ACC112 (cell line): ENCODE measurements at regions not wholly inside any gene's neighbourhood (a gene's known extent, or its start where the extent isn't known, plus 50 kb on each side); places are given as distances from the start of the nearest gene placed in this dataset.
"Not testable (repeated sequence)": the region's sequence is repeated elsewhere in the genome, so short reads cannot be mapped to it uniquely, and the experiment has no call there.

Experiments
- H2AFZ ChIP-seq: fragments of 200-600 bp; sonication (generic); one replicate; pipeline ENCODE4 v1.6.0; 2017; ENCODE audit warnings: antibody characterized with exemption, low read length; ENCODE audit not compliant: unreplicated experiment
- H3K27ac ChIP-seq: fragments of 200-600 bp; sonication (generic); 2 replicates; pipeline ENCODE4 v1.5.1; 2014; ENCODE audit warnings: low read depth, mild to moderate bottlenecking, antibody characterized with exemption, low read length, moderate library complexity
- H3K27me3 ChIP-seq: fragments of 200-600 bp; sonication (generic); 2 replicates; pipeline ENCODE4 v1.6.1; 2014; ENCODE audit warnings: mild to moderate bottlenecking, antibody characterized with exemption, low read length, moderate library complexity, mixed read lengths; ENCODE audit not compliant: insufficient read depth
- H3K36me3 ChIP-seq: fragments of 200-600 bp; sonication (generic); 2 replicates; pipeline ENCODE4 v1.6.1; 2016; ENCODE audit warnings: mild to moderate bottlenecking, antibody characterized with exemption, low read length, moderate library complexity, mixed read lengths; ENCODE audit not compliant: insufficient read depth
- H3K4me1 ChIP-seq: fragments of 200-600 bp; sonication (generic); one replicate; pipeline ENCODE4 v1.6.1; 2016; ENCODE audit warnings: low read length, mixed read lengths; ENCODE audit not compliant: insufficient read depth, unreplicated experiment, control insufficient read depth
- H3K4me3 ChIP-seq: fragments of 200-600 bp; sonication (generic); 2 replicates; pipeline ENCODE4 v1.5.1; 2014; ENCODE audit warnings: mild to moderate bottlenecking, low read depth, low read length
- H3K79me2 ChIP-seq: fragments of 200-600 bp; sonication (generic); one replicate; pipeline ENCODE4 v1.6.0; 2016; ENCODE audit warnings: low read length; ENCODE audit not compliant: control insufficient read depth, unreplicated experiment, insufficient read depth

GRCh38 chr6:22132656-22133055, 164.2 kb downstream of the PRL start:
- Histone ChIP-seq H3K4me1 (no peaks in the 10 kb centered on the region), H3K79me2 (no peaks in the 10 kb centered on the region), H3K27me3 (no peaks in the 10 kb centered on the region), H3K36me3 (no peaks in the 10 kb centered on the region), H2AFZ (no peak overlapping the region), H3K4me3 (no peak overlapping the region), H3K27ac (no peak overlapping the region)

DNA sequence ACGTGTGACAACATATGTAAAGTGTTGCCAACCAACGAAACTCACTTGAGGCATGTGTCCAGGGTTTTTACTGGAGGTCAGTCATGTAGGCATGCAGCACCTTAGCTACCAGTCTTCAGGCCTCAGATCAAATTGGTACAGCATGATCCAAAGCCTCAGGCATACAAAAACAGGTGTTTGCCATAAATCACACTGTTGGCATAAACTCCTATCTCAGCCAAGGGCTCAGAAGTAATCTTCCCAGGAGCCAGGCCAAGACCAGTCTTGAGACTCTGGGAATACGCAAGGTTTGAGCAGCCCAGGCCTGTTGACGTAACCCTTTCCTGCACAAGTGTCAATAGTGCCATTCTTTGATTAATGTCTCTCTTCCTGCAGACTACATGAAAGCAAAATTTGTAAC, 163.5 kb downstream of the PRL start:
- Histone ChIP-seq H2AFZ (no peak overlapping the region), H3K27ac (no peak overlapping the region), H3K4me3 (no peak overlapping the region), H3K27me3 (no peaks in the 10 kb centered on the region), H3K79me2 (no peaks in the 10 kb centered on the region), H3K4me1 (no peaks in the 10 kb centered on the region), H3K36me3 (no peaks in the 10 kb centered on the region)

GRCh38 chr6:22134308-22134707, 162.5 kb downstream of the PRL start:
- H3K27me3 ChIP-seq, result no peaks in the 10 kb centered on the region
- no peak overlapping the region for H3K27ac ChIP-seq
- H3K79me2 ChIP-seq, result no peaks in the 10 kb centered on the region
- H3K4me3 ChIP-seq, result no peak overlapping the region
- H3K4me1 ChIP-seq, result no peaks in the 10 kb centered on the region
- no peak overlapping the region for H2AFZ ChIP-seq
- H3K36me3 ChIP-seq, result no peaks in the 10 kb centered on the region

DNA sequence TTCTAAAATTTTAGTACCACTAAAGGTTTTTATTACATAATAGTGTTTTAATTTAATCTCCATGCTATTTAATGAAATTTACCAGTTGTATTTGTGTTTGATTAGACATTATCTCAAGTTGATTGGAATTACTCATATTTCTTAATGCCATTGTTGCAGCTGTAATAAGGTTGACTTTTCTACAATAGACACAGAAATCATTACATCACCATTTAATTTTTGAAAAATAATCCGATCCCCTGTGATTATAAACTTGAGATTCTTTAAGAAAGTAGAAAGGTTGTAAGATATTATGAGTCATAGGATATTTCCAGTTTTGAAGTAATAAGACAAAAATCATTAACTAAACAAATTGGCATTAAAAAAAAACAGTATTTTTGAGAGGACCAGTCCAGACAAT, 161.4 kb downstream of the PRL start:
- no peak overlapping the region for H2AFZ ChIP-seq
- H3K4me3 ChIP-seq, result no peak overlapping the region
- H3K4me1 ChIP-seq, result no peaks in the 10 kb centered on the region
- H3K79me2 ChIP-seq, result no peaks in the 10 kb centered on the region
- H3K27me3 ChIP-seq, result no peaks in the 10 kb centered on the region
- no peaks in the 10 kb centered on the region for H3K36me3 ChIP-seq
- H3K27ac ChIP-seq, result no peak overlapping the region

- not testable (repeated sequence) for H3K4me3 ChIP-seq, H3K27ac ChIP-seq, H2AFZ ChIP-seq, H3K36me3 ChIP-seq, H3K27me3 ChIP-seq, H3K79me2 ChIP-seq, H3K4me1 ChIP-seq
These were observed 156.1 kb downstream of the PRL start for GRCh38 chr6:22140736-22141135.

DNA sequence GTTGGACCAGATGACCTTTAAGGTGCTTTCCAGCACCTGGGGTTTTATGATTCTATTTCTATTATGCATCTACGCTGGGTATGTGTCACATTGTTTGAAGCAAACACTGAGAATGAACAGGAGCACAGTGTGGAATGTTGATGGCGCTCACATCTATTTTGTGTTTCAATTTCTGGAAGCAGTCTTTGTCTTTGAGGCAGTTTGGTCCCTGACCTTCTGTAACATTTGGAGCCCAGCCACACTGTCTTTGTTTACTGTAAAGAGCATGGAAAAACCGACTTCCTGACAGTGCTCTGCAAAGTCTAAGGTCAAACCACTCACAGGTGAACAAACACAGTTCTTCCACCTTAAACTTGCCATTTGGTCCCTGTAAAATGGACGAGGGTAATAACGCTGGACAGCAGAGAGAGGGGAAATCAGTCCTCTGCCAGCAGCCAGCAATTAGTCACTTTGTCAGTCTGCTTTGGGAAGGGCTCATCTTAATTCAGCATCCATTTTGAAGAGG, 155.5 kb downstream of the PRL start:
- Histone ChIP-seq H3K4me3 (no peak overlapping the region), H3K36me3 (no peaks in the 10 kb centered on the region), H3K4me1 (no peaks in the 10 kb centered on the region), H3K27ac (no peak overlapping the region), H2AFZ (no peak overlapping the region), H3K27me3 (no peaks in the 10 kb centered on the region), H3K79me2 (no peaks in the 10 kb centered on the region)

DNA sequence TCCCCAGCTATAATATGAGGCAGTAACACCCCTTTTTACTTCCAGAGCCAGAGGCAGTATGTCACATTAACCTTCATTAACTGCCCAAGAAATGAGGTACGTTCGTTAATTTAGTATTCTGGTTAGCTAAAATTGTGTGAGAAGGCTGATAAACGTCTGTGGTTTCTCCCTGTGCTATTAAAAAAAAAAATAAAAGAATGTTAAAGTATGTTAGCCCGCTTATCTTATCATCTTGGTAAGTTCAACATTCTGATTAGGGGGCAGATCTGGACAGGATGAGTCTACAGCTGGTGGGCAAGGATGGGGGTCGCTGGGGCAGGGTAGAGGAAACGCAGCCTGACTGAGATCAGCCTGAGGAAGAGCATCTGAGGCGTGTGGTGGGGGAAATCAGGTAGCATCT, 154.0 kb downstream of the PRL start:
- Histone ChIP-seq H3K27ac (no peak overlapping the region), H3K4me1 (no peaks in the 10 kb centered on the region)

DNA sequence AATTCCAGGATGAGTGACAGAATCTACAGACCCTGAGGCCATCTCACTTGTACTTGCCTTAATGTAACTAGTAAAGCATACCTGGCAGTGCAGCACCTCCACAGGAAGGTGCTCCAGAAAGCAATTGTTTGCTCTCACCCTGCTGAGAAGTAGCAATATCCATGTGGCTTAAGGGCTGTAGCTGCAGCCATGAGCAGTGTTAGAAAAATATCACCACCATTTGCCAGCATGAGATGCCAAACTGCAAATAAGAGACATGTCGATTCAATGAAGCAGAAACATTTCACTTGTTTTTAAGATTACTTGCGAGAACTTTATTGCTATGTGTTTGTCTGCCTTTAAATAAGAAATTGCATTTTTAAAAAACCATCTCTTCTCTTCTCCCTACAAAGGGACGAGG, 151.5 kb downstream of the PRL start:
- H3K4me3 ChIP-seq, result no peak overlapping the region
- H3K36me3 ChIP-seq, result no peaks in the 10 kb centered on the region
- H3K27ac ChIP-seq, result no peak overlapping the region
- H3K79me2 ChIP-seq, result no peaks in the 10 kb centered on the region
- H3K27me3 ChIP-seq, result no peaks in the 10 kb centered on the region
- no peak overlapping the region for H2AFZ ChIP-seq
- peaks cover 7% of the 10 kb centered on the region for H3K4me1 ChIP-seq

More for the DNA sequence above, 154.0 kb downstream of the PRL start:
- Histone ChIP-seq H3K36me3 (no peaks in the 10 kb centered on the region), H3K79me2 (no peaks in the 10 kb centered on the region), H3K27me3 (no peaks in the 10 kb centered on the region), H3K4me3 (no peak overlapping the region), H2AFZ (no peak overlapping the region)

- no peak overlapping the region for H3K27ac ChIP-seq
- H3K4me3 ChIP-seq, result no peak overlapping the region
These were observed 150.8 kb downstream of the PRL start for GRCh38 chr6:22145823-22146677.

DNA sequence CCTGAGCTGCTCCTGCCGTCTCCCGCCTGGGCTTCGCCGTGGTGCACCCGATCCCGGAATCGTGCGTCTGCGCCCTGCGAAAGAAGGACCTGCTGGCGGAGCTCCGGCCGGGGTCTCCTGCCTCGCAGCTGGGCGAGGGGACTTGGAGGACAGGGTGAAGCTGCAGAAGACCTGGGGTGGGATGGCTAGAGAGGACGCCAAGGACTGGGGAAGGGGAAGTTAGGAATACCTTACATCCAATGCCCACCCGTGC, 150.2 kb downstream of the PRL start:
- Histone ChIP-seq H3K79me2 (no peaks in the 10 kb centered on the region), H3K4me3 (no peak overlapping the region), H3K27me3 (no peaks in the 10 kb centered on the region), H3K36me3 (no peaks in the 10 kb centered on the region), H2AFZ (no peak overlapping the region), H3K4me1 (peaks cover 7% of the 10 kb centered on the region), H3K27ac (no peak overlapping the region)

More at GRCh38 chr6:22145823-22146677, 150.8 kb downstream of the PRL start:
- no peaks in the 10 kb centered on the region for H3K79me2 ChIP-seq
- no peaks in the 10 kb centered on the region for H3K36me3 ChIP-seq
- H3K27me3 ChIP-seq, result no peaks in the 10 kb centered on the region
- H2AFZ ChIP-seq, result no peak overlapping the region
- H3K4me1 ChIP-seq, result peaks cover 7% of the 10 kb centered on the region

GRCh38 chr6:22146931-22147701, 149.7 kb downstream of the PRL start:
- no peaks in the 10 kb centered on the region for H3K27me3 ChIP-seq
- H3K36me3 ChIP-seq, result no peaks in the 10 kb centered on the region
- no peak overlapping the region for H3K27ac ChIP-seq
- no peak overlapping the region for H3K4me3 ChIP-seq
- peaks cover 7% of the 10 kb centered on the region for H3K4me1 ChIP-seq
- no peak overlapping the region for H2AFZ ChIP-seq
- H3K79me2 ChIP-seq, result no peaks in the 10 kb centered on the region
